ENCODE measurements at regions not wholly inside any gene's neighbourhood (a gene's known extent, or its start where the extent isn't known, plus 50 kb on each side); places are given as distances from the start of the nearest gene placed in this dataset.

DNA sequence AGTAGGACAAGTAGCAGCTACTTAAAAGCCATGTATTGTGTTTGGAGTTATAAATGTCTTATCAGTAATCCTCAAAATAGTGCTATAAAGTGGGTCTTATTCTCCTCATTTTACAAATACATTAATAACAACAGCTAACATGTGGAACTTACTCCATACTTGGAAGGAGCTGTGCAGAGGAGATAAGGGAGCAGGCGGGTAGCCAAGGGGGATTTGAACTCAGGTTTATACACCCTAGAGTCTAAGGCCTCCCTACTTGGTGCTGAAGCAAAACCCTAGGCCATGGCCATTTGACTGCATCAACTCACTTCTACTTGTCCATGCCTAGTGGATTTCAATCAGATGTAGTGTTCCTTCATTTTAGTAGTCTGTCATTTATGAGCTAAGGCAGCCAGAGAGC lies 72.1 kb downstream of the LMO4 start:
- no peak for TF ChIP-seq EZH2phosphoT487 (IDR thresholded peaks at IDR 0.05; ENCODE audit: borderline replicate concordance, low read depth, low read length)
- TF ChIP-seq, protein P1, sequence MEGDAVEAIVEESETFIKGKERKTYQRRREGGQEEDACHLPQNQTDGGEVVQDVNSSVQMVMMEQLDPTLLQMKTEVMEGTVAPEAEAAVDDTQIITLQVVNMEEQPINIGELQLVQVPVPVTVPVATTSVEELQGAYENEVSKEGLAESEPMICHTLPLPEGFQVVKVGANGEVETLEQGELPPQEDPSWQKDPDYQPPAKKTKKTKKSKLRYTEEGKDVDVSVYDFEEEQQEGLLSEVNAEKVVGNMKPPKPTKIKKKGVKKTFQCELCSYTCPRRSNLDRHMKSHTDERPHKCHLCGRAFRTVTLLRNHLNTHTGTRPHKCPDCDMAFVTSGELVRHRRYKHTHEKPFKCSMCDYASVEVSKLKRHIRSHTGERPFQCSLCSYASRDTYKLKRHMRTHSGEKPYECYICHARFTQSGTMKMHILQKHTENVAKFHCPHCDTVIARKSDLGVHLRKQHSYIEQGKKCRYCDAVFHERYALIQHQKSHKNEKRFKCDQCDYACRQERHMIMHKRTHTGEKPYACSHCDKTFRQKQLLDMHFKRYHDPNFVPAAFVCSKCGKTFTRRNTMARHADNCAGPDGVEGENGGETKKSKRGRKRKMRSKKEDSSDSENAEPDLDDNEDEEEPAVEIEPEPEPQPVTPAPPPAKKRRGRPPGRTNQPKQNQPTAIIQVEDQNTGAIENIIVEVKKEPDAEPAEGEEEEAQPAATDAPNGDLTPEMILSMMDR (conservative IDR thresholded peaks at IDR 0.05; ENCODE audit: low read length): no peak
- no peaks in the 10 kb centered on the region for H3K4me1 ChIP-seq (ENCODE audit: insufficient read depth, low read length, poor library complexity, severe bottlenecking)
- no peaks in the 10 kb centered on the region for H3K9me2 ChIP-seq (ENCODE audit: insufficient read depth, low read length)
- CTCF ChIA-PET (ENCODE audit: unreplicated experiment): no interaction called here
- no peaks in the 10 kb centered on the region for H4K20me1 ChIP-seq (ENCODE audit: insufficient read depth, low read length)
- no TSS peak for BruUV-seq (replicated peaks)
- no peak overlapping the region for H2AFZ ChIP-seq (ENCODE audit: low read length)
- no peaks in the 10 kb centered on the region for H3K36me3 ChIP-seq (ENCODE audit: insufficient read depth, low read length)
- no peak for DNase-seq (ENCODE audit: low spot score)
- no peak overlapping the region for H3K27ac ChIP-seq (ENCODE audit: low read depth, low read length, poor library complexity, severe bottlenecking)
- H3K79me2 ChIP-seq (ENCODE audit: insufficient read depth, low read depth, low read length): no peaks in the 10 kb centered on the region
- intact Hi-C loops (cut with micrococcal nuclease; ENCODE audit: unreplicated experiment): no loop called here
- H3K4me2 ChIP-seq (ENCODE audit: low read length): no peak overlapping the region; the same call in 1 of the 2 replicates
- no peak overlapping the region for H3K4me3 ChIP-seq (ENCODE audit: low read depth, low read length, poor library complexity, severe bottlenecking)
- POLR2A ChIA-PET: interaction anchor here (1.0 to 2.2 kb wide), 5 partner anchors 13 to 51 kb away, joined by 3 to 5 read pairs (median 3); no protein-coding TSS in a partner anchor
- H3K9me3 ChIP-seq (ENCODE audit: low read length): no peaks in the 10 kb centered on the region

DNA sequence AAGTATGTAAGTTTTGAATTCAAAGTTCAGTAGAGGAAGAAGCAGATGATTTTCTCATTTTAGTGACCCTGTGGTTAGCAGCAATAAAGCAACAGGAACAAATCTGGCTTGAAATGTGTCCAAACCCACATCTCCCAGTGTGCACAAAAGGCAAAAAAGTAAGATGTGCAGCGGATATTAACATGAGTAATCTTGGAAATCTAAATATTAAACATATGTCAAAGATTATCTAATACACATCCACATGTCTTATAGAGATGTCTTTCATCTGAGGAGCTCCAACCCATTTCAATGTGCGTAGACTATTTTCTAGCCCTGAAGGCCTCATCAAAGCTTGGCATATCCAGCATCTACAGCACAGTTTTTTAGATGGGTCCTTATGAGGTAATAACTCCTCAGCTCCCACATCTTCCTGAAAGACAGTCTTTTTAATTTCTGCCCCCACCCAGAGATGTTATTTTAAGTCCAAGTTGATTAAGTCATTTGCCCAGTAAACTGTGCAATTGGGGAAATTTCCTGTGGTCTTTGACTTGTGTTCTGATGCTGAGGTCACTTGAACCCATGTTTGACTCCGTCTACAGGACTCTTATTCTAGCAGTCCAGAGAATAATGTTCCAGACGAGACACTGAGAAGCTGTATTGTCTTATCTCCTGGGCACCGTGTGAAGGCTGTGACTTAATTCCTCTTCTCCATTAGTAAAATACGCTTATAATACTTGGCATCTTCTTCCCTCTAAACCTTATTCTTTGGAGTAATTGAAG lies 73.7 kb downstream of the LMO4 start:
- intact Hi-C loops (cut with micrococcal nuclease; ENCODE audit: unreplicated experiment): no loop called here
- Histone ChIP-seq H3K27ac (ENCODE audit: low read depth, low read length, poor library complexity, severe bottlenecking) (no peak overlapping the region), H3K4me3 (ENCODE audit: low read depth, low read length, poor library complexity, severe bottlenecking) (no peak overlapping the region), H3K79me2 (ENCODE audit: insufficient read depth, low read depth, low read length) (no peaks in the 10 kb centered on the region), H4K20me1 (ENCODE audit: insufficient read depth, low read length) (no peaks in the 10 kb centered on the region), H2AFZ (ENCODE audit: low read length) (no peak overlapping the region), H3K36me3 (ENCODE audit: insufficient read depth, low read length) (no peaks in the 10 kb centered on the region), H3K4me1 (ENCODE audit: insufficient read depth, low read length, poor library complexity, severe bottlenecking) (no peaks in the 10 kb centered on the region), H3K9me3 (ENCODE audit: low read length) (no peaks in the 10 kb centered on the region), H3K9me2 (ENCODE audit: insufficient read depth, low read length) (no peaks in the 10 kb centered on the region), H3K4me2 (ENCODE audit: low read length) (no peak overlapping the region; the same call in 1 of the 2 replicates)
- no peak for DNase-seq (ENCODE audit: low spot score)
- TF ChIP-seq, protein P1 (conservative IDR thresholded peaks at IDR 0.05; ENCODE audit: low read length): no peak
- TF ChIP-seq EZH2phosphoT487 (IDR thresholded peaks at IDR 0.05; ENCODE audit: borderline replicate concordance, low read depth, low read length): no peak
- no TSS peak for BruUV-seq (replicated peaks)
- CTCF ChIA-PET (ENCODE audit: unreplicated experiment): interaction anchor here (1.4 kb wide), 1 partner anchor 68 kb away, joined by 4 read pairs; no protein-coding TSS in a partner anchor
- POLR2A ChIA-PET: interaction anchor here (0.7 to 2.6 kb wide), 9 partner anchors 8 to 1044 kb away, joined by 3 to 17 read pairs (median 3); no protein-coding TSS in a partner anchor

Measured in OCI-LY7 (cell line).